Fibroblast of lung (primary cell): ENCODE measurements at regions not wholly inside any gene's neighbourhood (a gene's known extent, or its start where the extent isn't known, plus 50 kb on each side); places are given as distances from the start of the nearest gene placed in this dataset.

Experiments
- EZH2 ChIP-seq: IDR thresholded peaks from 2 replicates; pipeline ENCODE4 v1.5.1; 2012; ENCODE audit warnings: low read length, control low read depth, mild to moderate bottlenecking; ENCODE audit errors: missing control alignments
- TF ChIP-seq, protein P1 (sequence below), 2 donors: IDR thresholded peaks in 1 of 2; conservative IDR thresholded peaks in 1 of 2; 1 replicate in 1 of 2; 2 replicates in 1 of 2; pipeline ENCODE4 v1.5.1; 2011 to 2012; ENCODE audit warnings: low read length in 2 of 2, control low read depth in 1 of 2, inconsistent platforms in 1 of 2, low read depth in 1 of 2, mild to moderate bottlenecking in 1 of 2

GRCh38 chrX:5145957-5146356 lies 1082.7 kb downstream of the NLGN4X start:
- TF ChIP-seq, protein P1, sequence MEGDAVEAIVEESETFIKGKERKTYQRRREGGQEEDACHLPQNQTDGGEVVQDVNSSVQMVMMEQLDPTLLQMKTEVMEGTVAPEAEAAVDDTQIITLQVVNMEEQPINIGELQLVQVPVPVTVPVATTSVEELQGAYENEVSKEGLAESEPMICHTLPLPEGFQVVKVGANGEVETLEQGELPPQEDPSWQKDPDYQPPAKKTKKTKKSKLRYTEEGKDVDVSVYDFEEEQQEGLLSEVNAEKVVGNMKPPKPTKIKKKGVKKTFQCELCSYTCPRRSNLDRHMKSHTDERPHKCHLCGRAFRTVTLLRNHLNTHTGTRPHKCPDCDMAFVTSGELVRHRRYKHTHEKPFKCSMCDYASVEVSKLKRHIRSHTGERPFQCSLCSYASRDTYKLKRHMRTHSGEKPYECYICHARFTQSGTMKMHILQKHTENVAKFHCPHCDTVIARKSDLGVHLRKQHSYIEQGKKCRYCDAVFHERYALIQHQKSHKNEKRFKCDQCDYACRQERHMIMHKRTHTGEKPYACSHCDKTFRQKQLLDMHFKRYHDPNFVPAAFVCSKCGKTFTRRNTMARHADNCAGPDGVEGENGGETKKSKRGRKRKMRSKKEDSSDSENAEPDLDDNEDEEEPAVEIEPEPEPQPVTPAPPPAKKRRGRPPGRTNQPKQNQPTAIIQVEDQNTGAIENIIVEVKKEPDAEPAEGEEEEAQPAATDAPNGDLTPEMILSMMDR (conservative IDR thresholded peaks at IDR 0.05 in 1 of 2, IDR thresholded peaks at IDR 0.05 in 1 of 2; ENCODE audit: low read depth in 1 of 2, low read length in 2 of 2): no peak
- no peak for TF ChIP-seq EZH2
